Activated T-cell treated with anti-CD3 and anti-CD28 coated beads, Interleukin-2, amount 50 U/mL, for 48 hours (primary cell): ENCODE measurements at regions not wholly inside any gene's neighbourhood (a gene's known extent, or its start where the extent isn't known, plus 50 kb on each side); places are given as distances from the start of the nearest gene placed in this dataset.

Experiments used
- DNase-seq, 2 experiments: peaks; one replicate each; pipeline ENCODE4 v3.0.0-alpha.2; 2020

GRCh38 chr6:95071464-95071863, 505.9 kb upstream of the MANEA start:
- no peak for DNase-seq

- DNase-seq = no peak
Observed at GRCh38 chr6:95078457-95078856, 498.9 kb upstream of the MANEA start.

GRCh38 chr6:95081231-95081630, 496.1 kb upstream of the MANEA start:
- no peak for DNase-seq

GRCh38 chr6:95081949-95082348, 495.4 kb upstream of the MANEA start:
- DNase-seq = no peak

- DNase-seq = no peak
Observed at GRCh38 chr6:95083506-95083905, 493.8 kb upstream of the MANEA start.

- no peak for DNase-seq
Observed at GRCh38 chr6:95084867-95085266, 492.5 kb upstream of the MANEA start.

- no peak for DNase-seq
Observed at GRCh38 chr6:95087394-95088097, 489.8 kb upstream of the MANEA start.

GRCh38 chr6:95091823-95092436, 485.4 kb upstream of the MANEA start:
- no peak for DNase-seq

GRCh38 chr6:95093154-95093553, 484.2 kb upstream of the MANEA start:
- DNase-seq = no peak

GRCh38 chr6:95094751-95095663, 482.3 kb upstream of the MANEA start:
- no peak for DNase-seq

GRCh38 chr6:95095855-95096254, 481.5 kb upstream of the MANEA start:
- DNase-seq = no peak

- DNase-seq = no peak
Observed at GRCh38 chr6:95099410-95099809, 477.9 kb upstream of the MANEA start.

- DNase-seq = no peak
Observed at GRCh38 chr6:95109212-95109611, 468.1 kb upstream of the MANEA start.

- no peak for DNase-seq
Observed at GRCh38 chr6:95110767-95111166, 466.6 kb upstream of the MANEA start.

GRCh38 chr6:95117236-95117635, 460.1 kb upstream of the MANEA start:
- no peak for DNase-seq

GRCh38 chr6:95119927-95120326, 457.4 kb upstream of the MANEA start:
- DNase-seq = no peak

- no peak for DNase-seq
Observed at GRCh38 chr6:95120984-95121383, 456.4 kb upstream of the MANEA start.

GRCh38 chr6:95127261-95127660, 450.1 kb upstream of the MANEA start:
- DNase-seq = no peak

- DNase-seq = no peak
Observed at GRCh38 chr6:95128439-95128838, 448.9 kb upstream of the MANEA start.

- no peak for DNase-seq
Observed at GRCh38 chr6:95128947-95129346, 448.4 kb upstream of the MANEA start.

- no peak for DNase-seq
Observed at GRCh38 chr6:95133578-95133977, 443.8 kb upstream of the MANEA start.

- DNase-seq = no peak
Observed at GRCh38 chr6:95135182-95135581, 442.2 kb upstream of the MANEA start.

- no peak for DNase-seq
Observed at GRCh38 chr6:95142101-95142500, 435.2 kb upstream of the MANEA start.
